VCaP (cell line): ENCODE measurements at regions not wholly inside any gene's neighbourhood (a gene's known extent, or its start where the extent isn't known, plus 50 kb on each side); places are given as distances from the start of the nearest gene placed in this dataset.
A peak's percentile ranks its signal among the peaks of the same experiment; 100 is the strongest.

ENCODE experiments used
- H3K27ac ChIP-seq: fragments of 450-650 bp; 2 replicates; pipeline ENCODE4 v1.5.1; 2017
- TF ChIP-seq, protein P1 (sequence below): fragments of 450-650 bp; conservative IDR thresholded peaks from 2 replicates; pipeline ENCODE4 v1.5.1; 2017; ENCODE audit warnings: mild to moderate bottlenecking, moderate library complexity

DNA sequence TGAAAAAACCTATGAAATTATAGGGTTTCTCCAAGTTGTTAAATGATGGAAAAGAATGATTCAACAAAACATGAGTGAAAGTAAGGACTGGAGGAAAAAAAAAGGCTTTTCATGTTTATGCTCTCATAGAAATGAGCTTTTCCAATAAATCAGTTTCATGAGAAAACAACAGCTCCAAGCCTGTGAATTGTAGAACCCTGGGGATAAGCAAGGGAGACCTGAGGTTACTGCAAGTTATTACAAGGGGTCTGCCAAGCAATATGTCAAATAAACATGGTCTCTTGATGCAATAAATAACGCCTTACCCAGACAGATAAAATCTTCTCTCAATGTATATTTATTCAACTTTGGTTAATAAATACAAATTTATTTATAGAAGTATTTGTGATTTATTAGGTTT is 577.9 kb upstream of the GCFC2 start:
- TF ChIP-seq, protein P1, sequence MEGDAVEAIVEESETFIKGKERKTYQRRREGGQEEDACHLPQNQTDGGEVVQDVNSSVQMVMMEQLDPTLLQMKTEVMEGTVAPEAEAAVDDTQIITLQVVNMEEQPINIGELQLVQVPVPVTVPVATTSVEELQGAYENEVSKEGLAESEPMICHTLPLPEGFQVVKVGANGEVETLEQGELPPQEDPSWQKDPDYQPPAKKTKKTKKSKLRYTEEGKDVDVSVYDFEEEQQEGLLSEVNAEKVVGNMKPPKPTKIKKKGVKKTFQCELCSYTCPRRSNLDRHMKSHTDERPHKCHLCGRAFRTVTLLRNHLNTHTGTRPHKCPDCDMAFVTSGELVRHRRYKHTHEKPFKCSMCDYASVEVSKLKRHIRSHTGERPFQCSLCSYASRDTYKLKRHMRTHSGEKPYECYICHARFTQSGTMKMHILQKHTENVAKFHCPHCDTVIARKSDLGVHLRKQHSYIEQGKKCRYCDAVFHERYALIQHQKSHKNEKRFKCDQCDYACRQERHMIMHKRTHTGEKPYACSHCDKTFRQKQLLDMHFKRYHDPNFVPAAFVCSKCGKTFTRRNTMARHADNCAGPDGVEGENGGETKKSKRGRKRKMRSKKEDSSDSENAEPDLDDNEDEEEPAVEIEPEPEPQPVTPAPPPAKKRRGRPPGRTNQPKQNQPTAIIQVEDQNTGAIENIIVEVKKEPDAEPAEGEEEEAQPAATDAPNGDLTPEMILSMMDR = no peak
- H3K27ac ChIP-seq = no peak overlapping the region

DNA sequence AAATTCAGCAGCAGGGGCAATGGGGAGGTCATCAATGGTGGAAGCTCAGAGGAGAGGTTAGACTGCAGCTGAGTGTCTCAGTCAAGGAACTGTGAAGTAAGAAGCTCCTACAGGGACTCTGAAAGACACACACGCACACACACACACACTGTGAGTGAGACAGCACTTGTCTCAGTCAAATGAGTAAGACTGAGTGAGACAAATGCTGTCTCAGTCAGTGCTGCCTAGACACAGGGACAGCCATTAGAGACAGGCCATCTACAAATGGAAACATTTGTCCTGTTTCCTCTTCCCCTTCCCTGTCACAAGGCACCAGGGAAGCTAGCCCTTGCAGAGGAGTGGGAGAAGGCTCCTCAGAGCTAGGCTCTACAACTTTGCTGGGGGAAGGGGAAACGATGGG is 577.4 kb upstream of the GCFC2 start:
- H3K27ac ChIP-seq = peak overlapping the region; percentile 11; the same call in 1 of the 2 replicates

DNA sequence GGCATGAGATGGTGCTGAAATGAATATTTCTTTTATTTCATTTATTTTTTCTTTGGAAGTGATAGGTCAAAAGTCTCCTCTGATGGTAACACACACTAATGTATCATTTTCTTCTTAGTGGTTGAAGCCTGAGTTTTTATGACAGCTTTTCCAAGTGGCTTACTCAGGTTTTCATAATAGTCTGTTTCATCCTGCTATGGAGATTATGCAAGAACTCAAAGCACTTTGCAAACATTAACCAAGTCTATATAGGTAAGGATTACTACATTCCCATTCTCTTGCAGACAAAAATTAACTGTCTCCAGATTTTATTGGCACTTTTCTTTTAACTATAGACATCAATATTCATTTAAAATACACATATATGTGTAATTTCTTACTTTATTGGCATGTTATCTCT is 572.6 kb upstream of the GCFC2 start:
- H3K27ac ChIP-seq = no peak overlapping the region

More for the DNA sequence above, 577.4 kb upstream of the GCFC2 start:
- TF ChIP-seq, protein P1 = no peak

DNA sequence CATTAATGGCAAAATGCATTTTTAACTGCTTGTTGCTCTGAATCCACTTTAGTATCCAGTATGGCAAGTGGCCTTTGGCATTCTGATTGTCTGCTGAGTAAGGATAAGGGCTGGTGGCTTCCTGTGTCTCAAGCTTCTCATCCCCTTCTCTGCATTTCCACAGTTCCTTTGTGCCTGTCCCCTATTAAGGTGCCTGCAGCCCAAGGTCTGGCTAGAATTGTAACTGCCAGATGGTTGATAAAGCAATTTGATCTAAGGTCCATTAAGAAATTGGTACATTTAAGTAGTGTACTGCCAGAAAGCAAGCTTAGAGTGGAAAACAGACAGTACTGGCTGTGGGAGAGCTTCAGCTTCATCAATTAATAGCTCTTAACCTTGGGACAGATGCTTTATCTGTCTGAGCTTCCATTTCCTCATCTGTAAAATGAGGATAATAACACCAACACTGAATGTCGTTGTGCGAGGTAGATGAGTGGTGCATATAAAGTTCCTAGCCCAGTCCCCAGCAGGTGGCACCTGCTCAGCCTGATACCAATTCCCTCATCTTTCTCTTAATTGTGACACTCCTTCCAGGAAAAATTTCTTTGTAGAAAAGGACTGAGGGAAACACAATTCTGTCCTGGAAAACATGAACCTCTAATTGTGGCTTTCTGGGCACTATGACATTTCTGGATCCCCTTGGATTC is 570.6 kb upstream of the GCFC2 start:
- TF ChIP-seq, protein P1 = peak; percentile 48
- no peak overlapping the region for H3K27ac ChIP-seq

More for the DNA sequence above, 572.6 kb upstream of the GCFC2 start:
- TF ChIP-seq, protein P1 = no peak

DNA sequence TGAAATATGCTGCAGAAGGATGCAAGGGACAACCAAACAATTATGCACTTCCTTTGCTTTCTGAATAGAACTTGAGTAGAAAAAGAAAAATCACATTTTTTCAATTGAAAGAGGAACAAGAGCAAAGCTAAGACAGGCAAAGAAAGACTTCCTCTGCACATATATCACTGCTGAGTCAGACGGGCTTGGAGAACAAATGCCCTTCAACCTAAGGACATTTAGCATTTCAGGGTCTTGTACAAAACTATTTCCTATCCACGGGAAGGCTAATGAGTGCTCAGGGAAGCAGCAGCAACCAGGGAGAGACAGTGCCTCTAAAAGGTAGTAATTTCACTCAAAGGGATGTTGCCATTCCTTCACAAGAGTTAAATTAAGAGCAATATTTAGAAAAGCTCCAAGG is 570.0 kb upstream of the GCFC2 start:
- H3K27ac ChIP-seq = no peak overlapping the region
- TF ChIP-seq, protein P1 = no peak

DNA sequence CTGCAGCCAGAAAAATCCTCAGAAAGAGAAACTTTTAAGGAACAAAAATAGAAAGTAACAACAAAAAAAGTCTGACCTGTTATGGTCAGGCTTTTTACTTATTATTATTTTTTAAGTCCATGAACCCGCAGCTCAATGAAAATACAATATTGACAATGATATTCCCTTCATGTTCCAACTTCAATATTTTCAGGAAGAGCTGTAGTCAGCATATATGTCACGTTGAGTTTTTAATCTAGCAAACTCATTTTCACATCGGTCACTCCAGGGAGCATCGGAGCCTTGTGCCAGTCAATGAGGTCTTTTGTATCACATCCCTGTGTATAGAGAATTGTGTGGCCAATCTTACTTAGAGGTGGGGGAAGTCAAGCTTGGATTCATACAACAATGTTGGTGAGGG is 568.4 kb upstream of the GCFC2 start:
- H3K27ac ChIP-seq = no peak overlapping the region
- TF ChIP-seq, protein P1 = no peak

DNA sequence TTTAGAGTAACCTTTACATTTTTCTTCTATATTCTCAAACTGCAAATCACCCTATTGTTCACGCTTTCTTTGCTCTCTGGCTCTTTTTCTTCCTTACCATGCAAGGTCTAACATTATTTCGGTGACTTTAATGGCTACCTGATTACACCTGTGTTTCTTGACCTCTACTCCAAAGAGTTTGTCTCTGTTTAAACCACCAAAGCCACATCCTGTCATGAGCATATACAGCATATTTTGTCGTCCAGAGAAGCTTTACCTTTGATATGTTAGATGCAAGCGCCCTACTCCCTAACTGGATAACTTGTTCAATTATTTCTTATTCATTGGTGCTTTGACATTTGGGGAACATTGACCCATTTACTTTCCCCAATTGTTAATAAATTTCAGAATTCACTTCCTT is 565.1 kb upstream of the GCFC2 start:
- TF ChIP-seq, protein P1 = no peak
- H3K27ac ChIP-seq = no peak overlapping the region
